Pancreas (tissue), 10 donors: ENCODE measurements at regions not wholly inside any gene's neighbourhood (a gene's known extent, or its start where the extent isn't known, plus 50 kb on each side); places are given as distances from the start of the nearest gene placed in this dataset.
A peak's percentile ranks its signal among the peaks of the same experiment; 100 is the strongest.

Experiments used
- ATAC-seq, 4 donors: fragments of 200-7000 bp; cut with Tn5 transposase; one replicate each; pipeline versions ENCODE4 v1.8.0 to v1.9.1; 2020; ENCODE audit warnings: mild to moderate bottlenecking in 4 of 4, moderate library complexity in 4 of 4
- DNase-seq, 6 donors: peaks; one replicate each; pipeline ENCODE4 v3.0.0-alpha.2; 2020
- FAIRE-seq: peaks from 2 replicates; lab custom pipeline; 2012; peaks lifted over from hg19 to GRCh38; lab: Jason Lieb, UNC
- H3K27ac ChIP-seq, 4 donors: fragments of 200-600 bp; sonication (generic); 1 replicate in 3 of 4; 2 replicates in 1 of 4; pipeline versions ENCODE4 v1.5.0 to v1.8.0; 2020
- H3K27me3 ChIP-seq, 4 donors: fragments of 200-600 bp; one replicate each; pipeline ENCODE4 v1.8.0; 2021
- H3K36me3 ChIP-seq, 3 donors: fragments of 200-600 bp; sonication (generic) in 1 of 3; one replicate each; pipeline versions ENCODE4 v1.5.0 to v1.8.0; 2020 to 2021
- H3K4me1 ChIP-seq, 3 donors: fragments of 200-600 bp; one replicate each; pipeline ENCODE4 v1.8.0; 2021
- H3K4me3 ChIP-seq, 4 donors: fragments of 200-600 bp; sonication (generic) in 2 of 4; one replicate each; pipeline versions ENCODE4 v1.5.0 to v1.8.0; 2020 to 2021
- H3K9me3 ChIP-seq, 4 donors: fragments of 200-600 bp; one replicate each; pipeline ENCODE4 v1.8.0; 2021
- WGBS, 2 donors: extraction: QIAGEN DNeasy Blood & Tissue Kit; methylation state at CpG; one replicate each; pipeline ENCODE4 v1.1.7; 2013; 5-methylcytosine and 5-hydroxymethylcytosine counted together
- intact Hi-C, 3 donors: fragments of 100-400 bp; cut with DNase I; formaldehyde crosslinking; loops; one replicate each; pipeline versions ENCODE4 v1.11.1 to v1.14.2; 2022
- TF ChIP-seq, protein P1 (sequence below), 4 donors: fragments of 200-600 bp; sonication (generic) in 3 of 4; IDR thresholded peaks; one replicate each; pipeline versions ENCODE4 v1.5.0 to v1.8.0; 2021; ENCODE audit warnings: antibody characterized with exemption in 4 of 4
- donor health status: healthy with polysubstance abuse.
- donor health status: DM: no; HTN: no; CAD: no; lungs with moderate emphysema.
- donor health status: DM: no; HTN: no; CAD: no.
- donor health status: control.
- donor health status: control.
- donor health status: Bipolar disorder and iron deficiency.
- donor health status: DM: yes; HTN: yes; CAD: no.
- donor health status: DM: no; HTN: no; CAD: no.
- donor health status: DM: no; HTN: no; CAD: no.
- donor health status: DM: yes; HTN: yes; CAD: no.

DNA sequence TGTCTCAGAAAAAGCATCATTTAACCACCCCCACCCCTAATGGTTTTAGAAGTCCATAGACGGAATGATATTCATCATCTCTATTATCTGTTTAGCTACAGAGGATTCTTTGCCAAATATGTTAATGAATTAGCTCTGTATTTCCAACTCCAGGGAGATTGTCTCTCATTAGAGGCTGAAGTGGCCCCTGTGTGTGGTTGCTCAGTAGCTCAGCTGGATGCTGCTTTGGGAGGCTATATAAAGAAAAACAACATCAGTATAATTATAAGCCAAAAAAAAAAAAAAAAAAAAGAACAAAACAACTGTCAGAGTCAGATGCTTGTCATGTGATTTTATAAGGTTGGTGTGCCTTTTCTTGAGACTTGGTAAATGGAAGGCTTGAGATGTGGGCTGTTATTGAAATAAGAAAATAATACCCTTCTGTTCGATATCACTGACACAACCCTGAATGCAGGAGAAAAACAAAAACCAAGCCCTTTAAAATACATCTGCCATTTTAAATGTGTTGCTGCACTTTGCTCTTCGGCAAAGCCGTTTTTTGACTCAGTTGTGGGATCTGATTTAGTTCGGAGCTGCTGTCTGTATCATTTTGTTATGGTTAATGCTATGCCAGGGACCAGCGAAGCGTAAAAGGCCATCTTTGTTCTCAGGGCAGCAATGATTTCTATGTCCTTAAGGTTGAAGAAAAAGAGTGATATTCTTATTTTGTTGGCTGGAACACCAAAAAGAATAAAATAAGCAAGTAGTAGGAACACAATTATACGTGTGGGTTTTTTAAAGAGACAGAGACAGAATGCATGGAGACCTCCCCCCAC lies 422.6 kb downstream of the QKI start:
- Histone ChIP-seq H3K27me3 (no peaks in the 10 kb centered on the region), H3K4me1 (no peaks in the 10 kb centered on the region), H3K4me3 (no peak overlapping the region), H3K9me3 (no peaks in the 10 kb centered on the region), H3K27ac (no peak overlapping the region), H3K36me3 (no peaks in the 10 kb centered on the region)
- TF ChIP-seq, protein P1, sequence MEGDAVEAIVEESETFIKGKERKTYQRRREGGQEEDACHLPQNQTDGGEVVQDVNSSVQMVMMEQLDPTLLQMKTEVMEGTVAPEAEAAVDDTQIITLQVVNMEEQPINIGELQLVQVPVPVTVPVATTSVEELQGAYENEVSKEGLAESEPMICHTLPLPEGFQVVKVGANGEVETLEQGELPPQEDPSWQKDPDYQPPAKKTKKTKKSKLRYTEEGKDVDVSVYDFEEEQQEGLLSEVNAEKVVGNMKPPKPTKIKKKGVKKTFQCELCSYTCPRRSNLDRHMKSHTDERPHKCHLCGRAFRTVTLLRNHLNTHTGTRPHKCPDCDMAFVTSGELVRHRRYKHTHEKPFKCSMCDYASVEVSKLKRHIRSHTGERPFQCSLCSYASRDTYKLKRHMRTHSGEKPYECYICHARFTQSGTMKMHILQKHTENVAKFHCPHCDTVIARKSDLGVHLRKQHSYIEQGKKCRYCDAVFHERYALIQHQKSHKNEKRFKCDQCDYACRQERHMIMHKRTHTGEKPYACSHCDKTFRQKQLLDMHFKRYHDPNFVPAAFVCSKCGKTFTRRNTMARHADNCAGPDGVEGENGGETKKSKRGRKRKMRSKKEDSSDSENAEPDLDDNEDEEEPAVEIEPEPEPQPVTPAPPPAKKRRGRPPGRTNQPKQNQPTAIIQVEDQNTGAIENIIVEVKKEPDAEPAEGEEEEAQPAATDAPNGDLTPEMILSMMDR (IDR thresholded peaks at IDR 0.05), result no peak
- ATAC-seq (no peak), FAIRE-seq (no peak), DNase-seq (no peak)
- intact Hi-C loops, result no loop called here
- 62 to 73% methylated on average over 8 of the region's 8 CpGs for WGBS, 2 donors

DNA sequence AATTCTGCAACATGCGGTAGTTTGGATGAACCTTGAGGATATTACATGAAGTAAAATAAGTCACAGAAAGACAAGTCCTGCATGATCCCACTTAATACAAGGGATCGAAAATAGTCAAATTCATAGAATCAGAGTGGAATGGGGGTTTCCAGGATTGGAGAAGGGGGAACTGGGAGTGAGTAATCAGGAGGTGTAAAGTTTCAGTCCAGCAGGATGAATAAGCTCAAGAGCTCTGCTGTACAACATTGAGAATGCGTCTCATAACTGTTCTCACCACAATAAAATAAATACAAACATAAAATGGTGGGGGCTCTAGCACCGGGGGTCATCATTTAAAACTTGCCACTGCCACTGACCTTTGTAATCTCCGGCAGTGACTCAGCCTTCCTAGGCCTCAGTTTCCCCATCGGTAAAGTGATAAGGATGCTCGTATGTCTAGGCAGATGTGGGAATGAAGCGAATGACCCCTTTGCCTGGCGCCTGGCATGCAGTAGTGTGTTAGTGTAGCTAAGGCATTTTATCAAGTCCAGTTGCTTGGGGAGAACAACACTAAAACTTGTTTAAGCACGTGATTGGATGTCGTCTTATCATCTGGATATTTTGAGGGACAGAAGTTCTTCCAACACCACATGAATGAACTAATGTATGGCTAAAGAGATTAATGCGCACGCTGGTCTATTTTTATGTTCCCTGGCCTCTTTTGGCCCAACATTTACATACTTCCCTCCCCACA lies 421.1 kb downstream of the QKI start:
- TF ChIP-seq, protein P1 (IDR thresholded peaks at IDR 0.05), result no peak
- 76 to 81% methylated on average over 13 of the region's 13 CpGs for whole genome bisulfite sequencing, 2 donors
- Histone ChIP-seq H3K27me3 (no peaks in the 10 kb centered on the region), H3K36me3 (no peaks in the 10 kb centered on the region), H3K4me1 (no peaks in the 10 kb centered on the region), H3K27ac (no peak overlapping the region), H3K4me3 (no peak overlapping the region), H3K9me3 (no peaks in the 10 kb centered on the region)
- FAIRE-seq (no peak), ATAC-seq (no peak), DNase-seq (no peak)
- intact Hi-C loops, result no loop called here

DNA sequence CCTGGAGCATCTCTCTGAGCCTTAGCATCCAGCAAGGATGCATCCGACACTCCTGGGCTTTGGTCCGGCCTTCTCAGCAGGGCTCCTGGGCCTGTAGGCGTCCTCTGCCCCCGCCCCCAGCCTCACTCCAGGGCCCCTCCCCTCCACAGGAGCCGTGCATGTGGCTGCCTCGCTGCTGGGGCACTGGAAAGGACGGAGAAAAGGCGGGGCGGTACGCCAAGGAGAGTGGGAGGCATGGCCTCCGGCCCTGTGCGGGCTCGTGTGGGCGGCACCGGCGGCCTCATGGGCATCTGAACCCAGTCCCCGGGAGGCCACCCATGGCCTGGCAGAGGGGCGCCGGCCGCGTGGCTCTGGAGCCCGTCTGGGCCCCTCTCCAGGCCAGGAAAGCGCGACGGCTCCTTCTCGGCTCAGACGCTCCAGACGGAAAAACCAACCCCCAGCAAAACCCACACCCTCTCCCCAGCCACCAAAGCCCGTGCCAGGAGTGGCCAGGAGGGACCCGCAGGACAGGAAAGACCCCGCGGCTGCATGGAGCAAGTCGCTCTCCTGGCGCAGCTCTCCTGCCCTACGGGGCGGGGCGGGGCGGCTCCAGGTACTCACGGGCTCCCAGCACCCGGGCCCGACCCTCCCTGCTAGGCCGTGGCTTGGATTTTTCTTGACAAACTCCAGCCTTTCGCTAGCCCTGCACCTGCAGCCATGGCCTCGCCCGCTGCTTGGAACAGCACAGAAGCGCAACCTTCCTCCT lies 419.9 kb downstream of the QKI start:
- Histone ChIP-seq H3K9me3 (no peaks in the 10 kb centered on the region), H3K36me3 (no peaks in the 10 kb centered on the region), H3K4me3 (no peak overlapping the region), H3K4me1 (no peaks in the 10 kb centered on the region), H3K27ac (no peak overlapping the region), H3K27me3 (no peaks in the 10 kb centered on the region)
- DNase-seq (peak in 2 of 6 donors; percentile 56 to 59), ATAC-seq (no peak), FAIRE-seq (no peak)
- WGBS, 2 donors, result 73 to 79% methylated on average over 25 to 46 of the region's 46 CpGs
- intact Hi-C loops, result no loop called here
- TF ChIP-seq, protein P1 (IDR thresholded peaks at IDR 0.05), result no peak

DNA sequence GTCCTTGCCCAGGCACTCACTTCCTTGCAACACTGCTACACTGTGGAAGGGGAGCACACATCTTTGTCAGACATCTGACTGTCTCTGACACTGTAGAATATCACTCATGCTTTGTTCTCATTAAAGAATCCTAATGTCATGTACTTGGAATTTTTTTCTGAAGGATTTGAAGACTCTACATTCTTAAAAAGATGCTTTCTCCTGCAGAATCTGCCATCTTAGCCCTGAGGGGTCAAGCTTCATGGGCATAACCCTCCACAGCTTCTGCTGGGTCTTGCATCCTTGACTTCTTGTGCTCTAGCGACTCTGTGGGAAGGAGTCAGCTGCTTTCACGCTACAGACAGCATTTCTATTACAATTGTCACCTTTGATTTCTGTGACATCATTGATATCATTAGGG lies 417.2 kb downstream of the QKI start:
- ATAC-seq, result no peak
- Histone ChIP-seq H3K9me3 (no peaks in the 10 kb centered on the region), H3K27ac (no peak overlapping the region), H3K36me3 (no peaks in the 10 kb centered on the region), H3K4me1 (no peaks in the 10 kb centered on the region), H3K27me3 (no peaks in the 10 kb centered on the region), H3K4me3 (no peak overlapping the region)
- WGBS, 2 donors, result 73 to 82% methylated on average over 2 of the region's 2 CpGs
- no peak for FAIRE-seq
- DNase-seq, result no peak
- TF ChIP-seq, protein P1 (IDR thresholded peaks at IDR 0.05), result no peak
- intact Hi-C loops, result no loop called here
